Gastroesophageal sphincter (tissue), 4 donors: ENCODE measurements at regions not wholly inside any gene's neighbourhood (a gene's known extent, or its start where the extent isn't known, plus 50 kb on each side); places are given as distances from the start of the nearest gene placed in this dataset.
A peak's percentile ranks its signal among the peaks of the same experiment; 100 is the strongest.

Experiments used
- ATAC-seq: fragments of 150-250 bp; one replicate; pipeline ENCODE4 v1.9.1; 2016; ENCODE audit warnings: mild to moderate bottlenecking, moderate library complexity
- H3K27ac ChIP-seq, 4 donors: fragments of 200-600 bp; sonication (generic) in 3 of 4; 1 replicate in 3 of 4; 2 replicates in 1 of 4; pipeline ENCODE4 v1.5.1; 2016 to 2019
- H3K27me3 ChIP-seq: fragments of 200-600 bp; sonication (generic); one replicate; pipeline ENCODE4 v1.5.1; 2019
- H3K36me3 ChIP-seq, 2 donors: fragments of 200-600 bp; sonication (generic); one replicate each; pipeline ENCODE4 v1.5.1; 2019; ENCODE audit warnings: control low read depth in 1 of 2
- H3K4me1 ChIP-seq, 3 donors: fragments of 200-600 bp; sonication (generic); 1 replicate in 2 of 3; 2 replicates in 1 of 3; pipeline ENCODE4 v1.5.1; 2016 to 2019; ENCODE audit warnings: control low read depth in 2 of 3
- H3K4me3 ChIP-seq, 2 donors: fragments of 200-600 bp; sonication (generic); one replicate each; pipeline ENCODE4 v1.5.1; 2019; ENCODE audit warnings: mild to moderate bottlenecking in 1 of 2, moderate library complexity in 1 of 2
- H3K9me3 ChIP-seq, 3 donors: fragments of 200-600 bp; sonication (generic); one replicate each; pipeline ENCODE4 v1.5.1; 2017 to 2019; ENCODE audit warnings: control low read depth in 2 of 3
- EP300 ChIP-seq: sonication (generic); formaldehyde crosslinking; IDR thresholded peaks from one replicate; pipeline ENCODE4 v1.6.1; 2017; ENCODE audit warnings: antibody characterized with exemption, mild to moderate bottlenecking
- POLR2A ChIP-seq, 2 donors: fragments of 450-650 bp; IDR thresholded peaks; one replicate each; pipeline ENCODE4 v1.6.1; 2017; ENCODE audit warnings: antibody characterized with exemption in 2 of 2, mild to moderate bottlenecking in 2 of 2, moderate library complexity in 1 of 2
- POLR2AphosphoS5 ChIP-seq: sonication (generic); formaldehyde crosslinking; IDR thresholded peaks from one replicate; pipeline ENCODE4 v1.6.1; 2017; ENCODE audit warnings: antibody characterized with exemption
- WGBS, 2 donors: methylation state at CpG; one replicate each; pipeline ENCODE4 v1.1.5; 2018; ENCODE audit warnings: low coverage in 1 of 2; 5-methylcytosine and 5-hydroxymethylcytosine counted together
- TF ChIP-seq, protein P1 (sequence below), 4 experiments: fragments of 200-600 bp in 2 of 4; fragments of 450-650 bp in 2 of 4; sonication (generic) in 1 of 4; IDR thresholded peaks; one replicate each; pipeline ENCODE4 v1.5.1; 2017 to 2019; ENCODE audit warnings: antibody characterized with exemption in 4 of 4, mild to moderate bottlenecking in 2 of 4, moderate library complexity in 2 of 4

DNA sequence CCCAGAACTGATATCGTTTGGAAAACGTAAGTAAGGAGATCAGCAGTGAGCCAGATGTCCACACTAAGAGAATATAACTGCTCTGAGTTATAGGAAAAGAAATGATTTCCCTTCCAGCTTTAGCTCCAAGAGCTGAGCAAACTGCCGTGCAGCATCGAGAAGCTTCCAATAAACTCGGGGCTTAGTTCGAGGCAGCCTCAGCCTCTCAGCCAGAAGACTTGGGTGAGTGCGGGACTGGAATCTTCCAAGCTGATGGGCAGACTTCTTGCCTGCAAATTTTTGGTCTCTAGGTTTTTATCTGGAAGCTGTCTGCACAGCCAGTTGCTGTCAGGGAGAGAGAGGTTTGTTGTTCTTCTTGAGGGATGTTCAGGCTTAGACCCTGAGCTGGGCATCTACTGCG is 196.1 kb downstream of the PHETA1 start:
- no peaks in the 10 kb centered on the region for H3K9me3 ChIP-seq
- WGBS, 2 donors, result 27 to 37% methylated on average over 5 of the region's 8 CpGs
- H3K4me1 ChIP-seq, result no peaks in the 10 kb centered on the region
- no peaks in the 10 kb centered on the region for H3K36me3 ChIP-seq
- no peak overlapping the region for H3K4me3 ChIP-seq
- TF ChIP-seq, protein P1, sequence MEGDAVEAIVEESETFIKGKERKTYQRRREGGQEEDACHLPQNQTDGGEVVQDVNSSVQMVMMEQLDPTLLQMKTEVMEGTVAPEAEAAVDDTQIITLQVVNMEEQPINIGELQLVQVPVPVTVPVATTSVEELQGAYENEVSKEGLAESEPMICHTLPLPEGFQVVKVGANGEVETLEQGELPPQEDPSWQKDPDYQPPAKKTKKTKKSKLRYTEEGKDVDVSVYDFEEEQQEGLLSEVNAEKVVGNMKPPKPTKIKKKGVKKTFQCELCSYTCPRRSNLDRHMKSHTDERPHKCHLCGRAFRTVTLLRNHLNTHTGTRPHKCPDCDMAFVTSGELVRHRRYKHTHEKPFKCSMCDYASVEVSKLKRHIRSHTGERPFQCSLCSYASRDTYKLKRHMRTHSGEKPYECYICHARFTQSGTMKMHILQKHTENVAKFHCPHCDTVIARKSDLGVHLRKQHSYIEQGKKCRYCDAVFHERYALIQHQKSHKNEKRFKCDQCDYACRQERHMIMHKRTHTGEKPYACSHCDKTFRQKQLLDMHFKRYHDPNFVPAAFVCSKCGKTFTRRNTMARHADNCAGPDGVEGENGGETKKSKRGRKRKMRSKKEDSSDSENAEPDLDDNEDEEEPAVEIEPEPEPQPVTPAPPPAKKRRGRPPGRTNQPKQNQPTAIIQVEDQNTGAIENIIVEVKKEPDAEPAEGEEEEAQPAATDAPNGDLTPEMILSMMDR (IDR thresholded peaks at IDR 0.05), result no peak
- TF ChIP-seq POLR2AphosphoS5 (no peak), EP300 (no peak), POLR2A (IDR thresholded peaks at IDR 0.05) (no peak)
- peaks cover 77% of the 10 kb centered on the region for H3K27me3 ChIP-seq
- ATAC-seq, result no peak
- H3K27ac ChIP-seq, result no peak overlapping the region

GRCh38 chr12:111171832-111172231 is 197.1 kb downstream of the PHETA1 start:
- TF ChIP-seq, protein P1 (IDR thresholded peaks at IDR 0.05), result no peak
- TF ChIP-seq POLR2AphosphoS5 (no peak), EP300 (no peak), POLR2A (IDR thresholded peaks at IDR 0.05) (no peak)
- no peak for ATAC-seq
- H3K9me3 ChIP-seq, result no peaks in the 10 kb centered on the region
- peaks cover 76% of the 10 kb centered on the region for H3K27me3 ChIP-seq
- 100% methylated on average over 3 of the region's 9 CpGs; no CpG with 5 or more reads in 1 of the 2 donors for WGBS, 2 donors
- no peaks in the 10 kb centered on the region for H3K36me3 ChIP-seq
- no peaks in the 10 kb centered on the region for H3K4me1 ChIP-seq
- no peak overlapping the region for H3K27ac ChIP-seq
- no peak overlapping the region for H3K4me3 ChIP-seq

DNA sequence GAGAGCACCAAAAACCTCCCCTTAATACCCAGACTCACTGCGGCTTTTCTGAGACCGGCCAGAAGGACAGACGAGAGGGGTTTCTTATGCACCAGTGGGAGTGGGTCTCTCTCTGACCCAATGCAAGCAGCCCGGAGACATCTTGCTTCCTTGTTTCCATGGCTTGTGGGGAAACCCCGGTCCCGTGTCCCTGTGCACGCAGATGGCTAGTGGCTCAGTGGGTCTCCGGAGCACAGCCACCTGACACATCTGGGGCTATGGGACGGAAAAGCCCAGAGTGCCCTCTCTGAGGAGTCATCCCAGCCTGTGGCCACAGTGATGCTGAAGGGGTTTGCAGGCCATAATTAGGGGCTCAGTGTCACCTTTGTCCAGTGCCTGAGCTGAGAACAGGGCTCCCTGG is 197.6 kb downstream of the PHETA1 start:
- WGBS, 2 donors, result 85% methylated on average over 4 of the region's 9 CpGs; no CpG with 5 or more reads in 1 of the 2 donors
- ATAC-seq, result no peak

GRCh38 chr12:111170543-111170942 is 198.4 kb downstream of the PHETA1 start:
- WGBS, 2 donors, result 50 to 87% methylated on average over 3 of the region's 8 CpGs

More for the DNA sequence above, 197.6 kb downstream of the PHETA1 start:
- Histone ChIP-seq H3K27ac (no peak overlapping the region), H3K4me3 (no peak overlapping the region), H3K9me3 (no peaks in the 10 kb centered on the region), H3K27me3 (peaks cover 76% of the 10 kb centered on the region), H3K4me1 (no peaks in the 10 kb centered on the region), H3K36me3 (no peaks in the 10 kb centered on the region)
- TF ChIP-seq, protein P1 (IDR thresholded peaks at IDR 0.05), result no peak
- TF ChIP-seq POLR2AphosphoS5 (no peak), POLR2A (IDR thresholded peaks at IDR 0.05) (no peak), EP300 (no peak)

DNA sequence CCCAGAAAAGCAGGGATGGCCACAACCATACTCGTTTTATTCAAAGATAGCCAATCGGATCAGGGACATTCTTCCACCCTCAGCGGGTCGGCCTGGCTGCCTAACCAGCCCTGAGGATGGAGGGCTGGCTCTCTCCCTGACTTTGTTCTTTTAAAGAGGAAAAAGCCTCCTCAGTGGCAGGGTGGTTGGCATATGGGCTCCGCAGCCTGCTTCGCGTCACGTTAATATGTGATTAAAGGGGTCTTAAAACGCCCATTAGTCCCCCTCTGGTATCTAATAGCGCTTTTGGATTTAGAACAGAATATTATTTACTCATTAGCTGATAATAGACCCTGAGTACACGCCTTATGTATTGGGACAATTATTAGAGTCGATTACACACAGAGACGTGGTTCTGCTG is 199.4 kb downstream of the PHETA1 start:
- Histone ChIP-seq H3K4me3 (no peak overlapping the region), H3K9me3 (no peaks in the 10 kb centered on the region), H3K4me1 (no peaks in the 10 kb centered on the region), H3K36me3 (no peaks in the 10 kb centered on the region), H3K27me3 (peaks cover 69% of the 10 kb centered on the region), H3K27ac (no peak overlapping the region)
- 59 to 67% methylated on average over 1 to 8 of the region's 13 CpGs for WGBS, 2 donors
- no peak for ATAC-seq
- TF ChIP-seq, protein P1 (IDR thresholded peaks at IDR 0.05), result no peak
- TF ChIP-seq EP300 (no peak), POLR2AphosphoS5 (no peak), POLR2A (IDR thresholded peaks at IDR 0.05) (no peak)

More at GRCh38 chr12:111170543-111170942, 198.4 kb downstream of the PHETA1 start:
- Histone ChIP-seq H3K27me3 (peaks cover 70% of the 10 kb centered on the region), H3K9me3 (no peaks in the 10 kb centered on the region), H3K36me3 (no peaks in the 10 kb centered on the region), H3K4me1 (no peaks in the 10 kb centered on the region), H3K4me3 (no peak overlapping the region), H3K27ac (no peak overlapping the region)
- ATAC-seq, result peak; percentile 14
- TF ChIP-seq POLR2AphosphoS5, result no peak
- TF ChIP-seq, protein P1 (IDR thresholded peaks at IDR 0.05), result no peak
- TF ChIP-seq EP300, result no peak
- no peak for TF ChIP-seq POLR2A (IDR thresholded peaks at IDR 0.05)
